ENCODE measurements at regions not wholly inside any gene's neighbourhood (a gene's known extent, or its start where the extent isn't known, plus 50 kb on each side); places are given as distances from the start of the nearest gene placed in this dataset.

GRCh38 chr22:22398530-22399327, 109.8 kb downstream of the ZNF280B start:
- no peaks in the 10 kb centered on the region for H3K23me2 ChIP-seq (ENCODE audit: insufficient read length, low read depth, low read length, poor library complexity, severe bottlenecking)
- H3K4me1 ChIP-seq (ENCODE audit: insufficient read depth, low read length) = no peaks in the 10 kb centered on the region
- no peak overlapping the region for H3K9ac ChIP-seq (ENCODE audit: extremely low read depth, insufficient read length, low read length)
- H4K20me1 ChIP-seq (ENCODE audit: control insufficient read depth, insufficient read depth, insufficient read length) = no peaks in the 10 kb centered on the region
- no peaks in the 10 kb centered on the region for H3K79me2 ChIP-seq (ENCODE audit: insufficient read depth, low read length)
- Mint-ChIP-seq H3K4me1 (no peaks in the 10 kb centered on the region), H3K27ac (no peak overlapping the region), H3K4me3 (no peak overlapping the region), H3K9me3 (no peaks in the 10 kb centered on the region), H3K27me3 (ENCODE audit: low read depth) (peaks cover 100% of the 10 kb centered on the region), H3K36me3 (ENCODE audit: insufficient read depth in 1 of 3, low read depth in 3 of 3) (no peaks in the 10 kb centered on the region; a peak in 1 of 7 replicates)
- no peak overlapping the region for H3K18ac ChIP-seq (ENCODE audit: insufficient read length, low read depth, low read length)
- no peak overlapping the region for H2AFZ ChIP-seq (ENCODE audit: low read length)
- no peak overlapping the region for H3K27ac ChIP-seq (ENCODE audit: insufficient read length, low read depth, low read length)
- TF ChIP-seq CTCF (conservative IDR thresholded peaks at IDR 0.05) = no peak
- H3T11ph ChIP-seq (ENCODE audit: low read length) = no peak overlapping the region
- no peak overlapping the region for H2BK5ac ChIP-seq (ENCODE audit: insufficient read length, low read length)
- H3K9me3 ChIP-seq (ENCODE audit: control insufficient read depth, low read depth, low read length) = no peaks in the 10 kb centered on the region
- H2BK12ac ChIP-seq (ENCODE audit: insufficient read length, low read depth, low read length) = no peak overlapping the region
- no peak overlapping the region for H2AK5ac ChIP-seq (ENCODE audit: insufficient read length, low read length)
- no peak overlapping the region for H3K56ac ChIP-seq (ENCODE audit: insufficient read length, low read depth, low read length)
- no peak overlapping the region for H4K8ac ChIP-seq (replicated peaks; ENCODE audit: insufficient read length, low read depth, low read length)
- WGBS (ENCODE audit: extremely low coverage, insufficient read length, low lambda C conversion rate) = no CpG with 5 or more reads among the region's 5 CpGs
- no peak overlapping the region for H2BK15ac ChIP-seq (ENCODE audit: low read depth, low read length)
- no peak overlapping the region for H2BK20ac ChIP-seq (ENCODE audit: low read depth, low read length, poor library complexity, severe bottlenecking)
- no peaks in the 10 kb centered on the region for H3K79me1 ChIP-seq (ENCODE audit: insufficient read depth, low read depth, low read length, poor library complexity, severe bottlenecking)
- no peak overlapping the region for H2BK120ac ChIP-seq (ENCODE audit: low read depth, low read length, poor library complexity, severe bottlenecking)
- H3K23ac ChIP-seq (ENCODE audit: insufficient read length, low read depth, low read length) = no peak overlapping the region
- DNase-seq = no peak
- no peak overlapping the region for H4K91ac ChIP-seq (ENCODE audit: insufficient read length, low read depth, low read length)
- no peak overlapping the region for H3K4me2 ChIP-seq (ENCODE audit: insufficient read depth, insufficient read length, low read length)
- no peak overlapping the region for H3K14ac ChIP-seq (ENCODE audit: insufficient read depth, low read length)
- H3K27me3 ChIP-seq (ENCODE audit: insufficient read depth, low read length) = peaks cover 81% of the 10 kb centered on the region
- H4K5ac ChIP-seq (ENCODE audit: insufficient read length, low read depth, low read length) = no peak overlapping the region
- no peak overlapping the region for H3K4ac ChIP-seq (ENCODE audit: low read depth, low read length)
